ENCODE measurements at regions not wholly inside any gene's neighbourhood (a gene's known extent, or its start where the extent isn't known, plus 50 kb on each side); places are given as distances from the start of the nearest gene placed in this dataset.

DNA sequence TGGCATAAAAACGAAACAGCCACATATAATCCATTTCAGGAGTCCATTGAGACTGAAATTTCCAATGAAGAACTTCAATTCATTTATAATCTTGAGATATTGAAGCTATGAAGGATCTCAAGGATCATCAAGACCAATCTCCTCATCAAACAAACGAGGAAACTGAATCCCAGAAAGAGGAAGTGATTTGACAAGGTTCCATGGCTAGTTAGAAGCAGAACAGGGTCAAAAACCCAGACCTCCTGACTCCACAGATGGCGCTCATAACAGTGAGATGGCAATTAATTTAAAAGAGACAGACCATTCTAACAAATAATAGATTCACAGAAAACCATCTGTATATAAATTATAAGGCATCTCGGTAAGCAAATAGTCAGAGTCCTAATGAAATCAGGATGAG, 229.7 kb downstream of the KCTD12 start:
- TF ChIP-seq, protein P1, sequence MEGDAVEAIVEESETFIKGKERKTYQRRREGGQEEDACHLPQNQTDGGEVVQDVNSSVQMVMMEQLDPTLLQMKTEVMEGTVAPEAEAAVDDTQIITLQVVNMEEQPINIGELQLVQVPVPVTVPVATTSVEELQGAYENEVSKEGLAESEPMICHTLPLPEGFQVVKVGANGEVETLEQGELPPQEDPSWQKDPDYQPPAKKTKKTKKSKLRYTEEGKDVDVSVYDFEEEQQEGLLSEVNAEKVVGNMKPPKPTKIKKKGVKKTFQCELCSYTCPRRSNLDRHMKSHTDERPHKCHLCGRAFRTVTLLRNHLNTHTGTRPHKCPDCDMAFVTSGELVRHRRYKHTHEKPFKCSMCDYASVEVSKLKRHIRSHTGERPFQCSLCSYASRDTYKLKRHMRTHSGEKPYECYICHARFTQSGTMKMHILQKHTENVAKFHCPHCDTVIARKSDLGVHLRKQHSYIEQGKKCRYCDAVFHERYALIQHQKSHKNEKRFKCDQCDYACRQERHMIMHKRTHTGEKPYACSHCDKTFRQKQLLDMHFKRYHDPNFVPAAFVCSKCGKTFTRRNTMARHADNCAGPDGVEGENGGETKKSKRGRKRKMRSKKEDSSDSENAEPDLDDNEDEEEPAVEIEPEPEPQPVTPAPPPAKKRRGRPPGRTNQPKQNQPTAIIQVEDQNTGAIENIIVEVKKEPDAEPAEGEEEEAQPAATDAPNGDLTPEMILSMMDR (IDR thresholded peaks at IDR 0.05; ENCODE audit: control extremely low read depth in 1 of 3, insufficient read depth in 1 of 3, low read depth in 1 of 3, low read length in 3 of 3): no peak
- TF ChIP-seq SRF (IDR thresholded peaks at IDR 0.05; ENCODE audit: low read depth, low read length): no peak
- TF ChIP-seq EP300 (IDR thresholded peaks at IDR 0.05; ENCODE audit: borderline replicate concordance in 1 of 2, low read depth in 2 of 2, low read length in 2 of 2): no peak
- no peak for TF ChIP-seq KDM1A (IDR thresholded peaks at IDR 0.05; ENCODE audit: borderline replicate concordance, low read length)
- no peak for TF ChIP-seq POLR2A (IDR thresholded peaks at IDR 0.05; ENCODE audit: control extremely low read depth in 1 of 2, low read depth in 2 of 2, low read length in 2 of 2)
- TF ChIP-seq POLR2AphosphoS5 (IDR thresholded peaks at IDR 0.05; ENCODE audit: low read depth, low read length): no peak
- no peak for TF ChIP-seq SIN3A (conservative IDR thresholded peaks at IDR 0.05 in 1 of 2, IDR thresholded peaks at IDR 0.05 in 1 of 2; ENCODE audit: low read depth in 1 of 2, low read length in 2 of 2)

All from H1 (cell line).